GM10266 (cell line): ENCODE measurements at regions not wholly inside any gene's neighbourhood (a gene's known extent, or its start where the extent isn't known, plus 50 kb on each side); places are given as distances from the start of the nearest gene placed in this dataset.

ENCODE experiments used
- DNase-seq: peaks from one replicate; pipeline ENCODE4 v3.0.0; 2012; ENCODE audit errors: extremely low spot score
- TF ChIP-seq, protein P1 (sequence below): IDR thresholded peaks from 2 replicates; pipeline ENCODE4 v1.5.1; 2012; ENCODE audit warnings: mild to moderate bottlenecking, low read depth; ENCODE audit not compliant: control insufficient read depth, insufficient read depth; ENCODE audit errors: missing control alignments

GRCh38 chr13:76132532-76132931 is 496.4 kb downstream of the LMO7 start:
- TF ChIP-seq, protein P1, sequence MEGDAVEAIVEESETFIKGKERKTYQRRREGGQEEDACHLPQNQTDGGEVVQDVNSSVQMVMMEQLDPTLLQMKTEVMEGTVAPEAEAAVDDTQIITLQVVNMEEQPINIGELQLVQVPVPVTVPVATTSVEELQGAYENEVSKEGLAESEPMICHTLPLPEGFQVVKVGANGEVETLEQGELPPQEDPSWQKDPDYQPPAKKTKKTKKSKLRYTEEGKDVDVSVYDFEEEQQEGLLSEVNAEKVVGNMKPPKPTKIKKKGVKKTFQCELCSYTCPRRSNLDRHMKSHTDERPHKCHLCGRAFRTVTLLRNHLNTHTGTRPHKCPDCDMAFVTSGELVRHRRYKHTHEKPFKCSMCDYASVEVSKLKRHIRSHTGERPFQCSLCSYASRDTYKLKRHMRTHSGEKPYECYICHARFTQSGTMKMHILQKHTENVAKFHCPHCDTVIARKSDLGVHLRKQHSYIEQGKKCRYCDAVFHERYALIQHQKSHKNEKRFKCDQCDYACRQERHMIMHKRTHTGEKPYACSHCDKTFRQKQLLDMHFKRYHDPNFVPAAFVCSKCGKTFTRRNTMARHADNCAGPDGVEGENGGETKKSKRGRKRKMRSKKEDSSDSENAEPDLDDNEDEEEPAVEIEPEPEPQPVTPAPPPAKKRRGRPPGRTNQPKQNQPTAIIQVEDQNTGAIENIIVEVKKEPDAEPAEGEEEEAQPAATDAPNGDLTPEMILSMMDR: no peak
- no peak for DNase-seq

GRCh38 chr13:76131551-76131950 is 495.4 kb downstream of the LMO7 start:
- TF ChIP-seq, protein P1: no peak
- no peak for DNase-seq

DNA sequence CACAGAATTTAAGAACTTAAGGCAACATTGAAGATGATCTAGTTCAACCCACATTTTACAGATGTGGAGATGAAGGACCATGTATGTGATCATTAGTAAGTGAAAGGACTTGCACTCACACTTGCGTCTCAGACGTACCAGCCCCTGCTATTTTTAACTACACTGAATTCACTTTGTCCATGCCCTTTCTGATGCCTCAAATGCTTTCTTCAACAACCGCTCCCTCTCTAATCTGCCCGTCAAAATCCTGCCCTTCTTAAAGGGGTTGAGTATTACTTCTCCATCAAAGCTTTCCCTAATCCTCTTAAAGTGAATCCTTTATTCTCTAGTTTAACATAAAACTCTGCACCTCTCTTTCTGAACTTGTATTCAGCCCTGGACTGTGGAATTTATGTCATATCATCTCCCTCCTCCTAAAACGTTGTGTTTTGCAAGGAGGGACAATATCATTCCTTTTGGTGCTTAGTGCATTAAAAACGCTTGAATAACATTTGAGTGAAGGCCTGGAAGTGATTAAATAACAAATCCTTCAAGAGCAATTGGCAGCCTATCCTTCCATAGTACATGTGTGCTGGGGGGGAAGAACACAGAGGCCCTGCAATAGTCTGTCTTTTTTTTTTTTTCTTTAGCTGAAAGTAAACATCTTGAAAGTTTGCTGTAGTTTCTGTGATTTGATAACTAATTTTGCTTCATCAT is 493.3 kb downstream of the LMO7 start:
- no peak for DNase-seq
- TF ChIP-seq, protein P1: no peak

- TF ChIP-seq, protein P1: no peak
These were observed 491.8 kb downstream of the LMO7 start for GRCh38 chr13:76127922-76128321.

GRCh38 chr13:76123548-76123947 is 487.4 kb downstream of the LMO7 start:
- TF ChIP-seq, protein P1: no peak
- DNase-seq: no peak

More at GRCh38 chr13:76127922-76128321, 491.8 kb downstream of the LMO7 start:
- no peak for DNase-seq

- TF ChIP-seq, protein P1: no peak
- no peak for DNase-seq
These were observed 480.7 kb downstream of the LMO7 start for GRCh38 chr13:76116751-76117360.

GRCh38 chr13:76106763-76107162 is 470.6 kb downstream of the LMO7 start:
- DNase-seq: no peak
- TF ChIP-seq, protein P1: no peak
